ENCODE measurements at regions not wholly inside any gene's neighbourhood (a gene's known extent, or its start where the extent isn't known, plus 50 kb on each side); places are given as distances from the start of the nearest gene placed in this dataset.
"Not testable (repeated sequence)": the region's sequence is repeated elsewhere in the genome, so short reads cannot be mapped to it uniquely, and the experiment has no call there.

GRCh38 chr3:171980578-171981270 lies 58.7 kb upstream of the FNDC3B start:
- no peak for DNase-seq (ENCODE audit: low spot score)

- no peak for DNase-seq (ENCODE audit: low spot score)
Observed at GRCh38 chr3:171981271-171981605, 58.1 kb upstream of the FNDC3B start.

GRCh38 chr3:171982828-171983227 lies 56.5 kb upstream of the FNDC3B start:
- peak; percentile 33 for DNase-seq (ENCODE audit: low spot score)

- DNase-seq (ENCODE audit: low spot score): not testable (repeated sequence)
Observed at GRCh38 chr3:171983685-171984084, 55.7 kb upstream of the FNDC3B start.

GRCh38 chr3:171984883-171985282 lies 54.5 kb upstream of the FNDC3B start:
- DNase-seq (ENCODE audit: low spot score): no peak

GRCh38 chr3:171986176-171986575 lies 53.2 kb upstream of the FNDC3B start:
- DNase-seq (ENCODE audit: low spot score): no peak

GRCh38 chr3:171986757-171987518 lies 52.4 kb upstream of the FNDC3B start:
- DNase-seq (ENCODE audit: low spot score): no peak

Data from umbilical cord (tissue), 1 donor.